ENCODE measurements at regions not wholly inside any gene's neighbourhood (a gene's known extent, or its start where the extent isn't known, plus 50 kb on each side); places are given as distances from the start of the nearest gene placed in this dataset.

- TF ChIP-seq CTCF (IDR thresholded peaks at IDR 0.05; ENCODE audit: low read depth, low read length, poor library complexity, severe bottlenecking) = no peak
- no peak for TF ChIP-seq EZH2phosphoT487 (IDR thresholded peaks at IDR 0.05; ENCODE audit: borderline replicate concordance, low read length)
Observed at GRCh38 chr13:40495621-40496001, 170.8 kb downstream of the FOXO1 start.
